ENCODE measurements at regions not wholly inside any gene's neighbourhood (a gene's known extent, or its start where the extent isn't known, plus 50 kb on each side); places are given as distances from the start of the nearest gene placed in this dataset.

DNA sequence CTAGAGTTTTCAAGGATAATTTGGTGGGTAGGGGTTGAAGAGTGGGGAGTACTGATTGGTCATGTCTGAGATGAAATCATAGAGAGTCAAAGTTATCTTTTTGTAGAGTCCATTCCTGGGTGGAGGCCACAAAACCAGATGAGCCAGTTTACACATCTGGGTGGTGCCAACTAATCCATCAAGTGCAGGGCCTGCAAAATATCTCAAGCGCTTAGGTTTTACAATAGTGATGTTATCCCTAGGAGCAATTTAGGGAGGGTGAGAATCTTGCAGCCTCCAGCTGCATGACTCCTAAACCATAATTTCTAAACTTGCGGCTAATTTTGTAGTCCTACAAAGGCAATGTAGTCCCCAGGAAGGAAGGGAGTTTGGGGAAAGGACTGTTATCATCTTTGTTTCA is 988.3 kb upstream of the LCORL start:
- H3K27ac ChIP-seq (ENCODE audit: low read length): no peak overlapping the region
- TF ChIP-seq SIN3A (IDR thresholded peaks at IDR 0.05; ENCODE audit: borderline replicate concordance, insufficient read depth, low read depth, low read length) (no peak), POLR2AphosphoS5 (IDR thresholded peaks at IDR 0.05; ENCODE audit: low read depth, low read length) (no peak), TCF7L2 (IDR thresholded peaks at IDR 0.05; ENCODE audit: low read depth, low read length) (no peak)
- TF ChIP-seq, protein P1, sequence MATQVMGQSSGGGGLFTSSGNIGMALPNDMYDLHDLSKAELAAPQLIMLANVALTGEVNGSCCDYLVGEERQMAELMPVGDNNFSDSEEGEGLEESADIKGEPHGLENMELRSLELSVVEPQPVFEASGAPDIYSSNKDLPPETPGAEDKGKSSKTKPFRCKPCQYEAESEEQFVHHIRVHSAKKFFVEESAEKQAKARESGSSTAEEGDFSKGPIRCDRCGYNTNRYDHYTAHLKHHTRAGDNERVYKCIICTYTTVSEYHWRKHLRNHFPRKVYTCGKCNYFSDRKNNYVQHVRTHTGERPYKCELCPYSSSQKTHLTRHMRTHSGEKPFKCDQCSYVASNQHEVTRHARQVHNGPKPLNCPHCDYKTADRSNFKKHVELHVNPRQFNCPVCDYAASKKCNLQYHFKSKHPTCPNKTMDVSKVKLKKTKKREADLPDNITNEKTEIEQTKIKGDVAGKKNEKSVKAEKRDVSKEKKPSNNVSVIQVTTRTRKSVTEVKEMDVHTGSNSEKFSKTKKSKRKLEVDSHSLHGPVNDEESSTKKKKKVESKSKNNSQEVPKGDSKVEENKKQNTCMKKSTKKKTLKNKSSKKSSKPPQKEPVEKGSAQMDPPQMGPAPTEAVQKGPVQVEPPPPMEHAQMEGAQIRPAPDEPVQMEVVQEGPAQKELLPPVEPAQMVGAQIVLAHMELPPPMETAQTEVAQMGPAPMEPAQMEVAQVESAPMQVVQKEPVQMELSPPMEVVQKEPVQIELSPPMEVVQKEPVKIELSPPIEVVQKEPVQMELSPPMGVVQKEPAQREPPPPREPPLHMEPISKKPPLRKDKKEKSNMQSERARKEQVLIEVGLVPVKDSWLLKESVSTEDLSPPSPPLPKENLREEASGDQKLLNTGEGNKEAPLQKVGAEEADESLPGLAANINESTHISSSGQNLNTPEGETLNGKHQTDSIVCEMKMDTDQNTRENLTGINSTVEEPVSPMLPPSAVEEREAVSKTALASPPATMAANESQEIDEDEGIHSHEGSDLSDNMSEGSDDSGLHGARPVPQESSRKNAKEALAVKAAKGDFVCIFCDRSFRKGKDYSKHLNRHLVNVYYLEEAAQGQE (IDR thresholded peaks at IDR 0.05; ENCODE audit: insufficient read depth in 1 of 2, low read depth in 2 of 2, low read length in 1 of 2): no peak
- TF ChIP-seq, protein P2, sequence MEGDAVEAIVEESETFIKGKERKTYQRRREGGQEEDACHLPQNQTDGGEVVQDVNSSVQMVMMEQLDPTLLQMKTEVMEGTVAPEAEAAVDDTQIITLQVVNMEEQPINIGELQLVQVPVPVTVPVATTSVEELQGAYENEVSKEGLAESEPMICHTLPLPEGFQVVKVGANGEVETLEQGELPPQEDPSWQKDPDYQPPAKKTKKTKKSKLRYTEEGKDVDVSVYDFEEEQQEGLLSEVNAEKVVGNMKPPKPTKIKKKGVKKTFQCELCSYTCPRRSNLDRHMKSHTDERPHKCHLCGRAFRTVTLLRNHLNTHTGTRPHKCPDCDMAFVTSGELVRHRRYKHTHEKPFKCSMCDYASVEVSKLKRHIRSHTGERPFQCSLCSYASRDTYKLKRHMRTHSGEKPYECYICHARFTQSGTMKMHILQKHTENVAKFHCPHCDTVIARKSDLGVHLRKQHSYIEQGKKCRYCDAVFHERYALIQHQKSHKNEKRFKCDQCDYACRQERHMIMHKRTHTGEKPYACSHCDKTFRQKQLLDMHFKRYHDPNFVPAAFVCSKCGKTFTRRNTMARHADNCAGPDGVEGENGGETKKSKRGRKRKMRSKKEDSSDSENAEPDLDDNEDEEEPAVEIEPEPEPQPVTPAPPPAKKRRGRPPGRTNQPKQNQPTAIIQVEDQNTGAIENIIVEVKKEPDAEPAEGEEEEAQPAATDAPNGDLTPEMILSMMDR (IDR thresholded peaks at IDR 0.05): no peak
- no TSS peak for BruUV-seq (replicated peaks)
- in situ Hi-C loops (cut with HindIII; ENCODE audit: low pct_unique_long_range_greater_than_20kb, low sequenced_read_pairs): no loop called here
- H3K9me3 ChIP-seq (ENCODE audit: control insufficient read depth, insufficient read depth, low read depth, low read length): no peaks in the 10 kb centered on the region
- no peaks in the 10 kb centered on the region for H3K36me3 ChIP-seq (ENCODE audit: control insufficient read depth, insufficient read depth, low read length)
- DNase-seq (ENCODE audit: low read depth, low spot score): no peak
- no peaks in the 10 kb centered on the region for H3K27me3 ChIP-seq (ENCODE audit: control insufficient read depth, insufficient read depth, low read length)
- no peak overlapping the region for H3K4me3 ChIP-seq (ENCODE audit: low read depth in 2 of 2, low read length in 2 of 2)
- intact Hi-C loops (cut with micrococcal nuclease; ENCODE audit: unreplicated experiment): no loop called here
- ChIA-PET CTCF (no interaction called here), POLR2A (no interaction called here)
- H3K4me1 ChIP-seq (ENCODE audit: control insufficient read depth, insufficient read depth, low read length): no peaks in the 10 kb centered on the region
- ATAC-seq: no peak

DNA sequence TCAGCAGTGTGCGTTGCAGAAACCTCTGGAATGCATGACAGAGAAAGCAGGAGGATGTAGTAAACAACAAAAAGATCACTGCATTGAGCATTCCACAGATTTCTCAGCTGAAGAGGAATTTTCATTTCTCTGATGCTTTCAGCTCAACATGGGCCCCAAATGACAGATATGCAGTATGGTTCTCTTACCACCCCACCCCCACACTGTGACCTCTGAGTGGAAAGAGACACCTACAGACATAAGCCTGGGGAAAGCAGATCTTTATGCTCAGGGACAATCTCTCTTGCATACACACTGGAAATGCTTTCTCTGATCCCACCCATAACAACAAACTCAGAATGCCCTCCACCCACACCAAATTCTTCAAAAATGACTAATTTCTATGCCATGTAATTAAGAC is 983.7 kb upstream of the LCORL start:
- ATAC-seq (no peak), DNase-seq (ENCODE audit: low read depth, low spot score) (no peak)
- Histone ChIP-seq H3K4me3 (ENCODE audit: low read depth in 2 of 2, low read length in 2 of 2) (no peak overlapping the region), H3K27me3 (ENCODE audit: control insufficient read depth, insufficient read depth, low read length) (no peaks in the 10 kb centered on the region), H3K4me1 (ENCODE audit: control insufficient read depth, insufficient read depth, low read length) (no peaks in the 10 kb centered on the region), H3K36me3 (ENCODE audit: control insufficient read depth, insufficient read depth, low read length) (no peaks in the 10 kb centered on the region), H3K27ac (ENCODE audit: low read length) (no peak overlapping the region), H3K9me3 (ENCODE audit: control insufficient read depth, insufficient read depth, low read depth, low read length) (no peaks in the 10 kb centered on the region)
- intact Hi-C loops (cut with micrococcal nuclease; ENCODE audit: unreplicated experiment) (no loop called here), in situ Hi-C loops (cut with HindIII; ENCODE audit: low pct_unique_long_range_greater_than_20kb, low sequenced_read_pairs) (no loop called here)
- ChIA-PET CTCF (no interaction called here), POLR2A (no interaction called here)
- BruUV-seq (replicated peaks): no TSS peak
- TF ChIP-seq SIN3A (IDR thresholded peaks at IDR 0.05; ENCODE audit: borderline replicate concordance, insufficient read depth, low read depth, low read length) (no peak), TCF7L2 (IDR thresholded peaks at IDR 0.05; ENCODE audit: low read depth, low read length) (no peak), POLR2AphosphoS5 (IDR thresholded peaks at IDR 0.05; ENCODE audit: low read depth, low read length) (no peak)
- TF ChIP-seq, protein P2 (IDR thresholded peaks at IDR 0.05): no peak
- TF ChIP-seq, protein P1 (IDR thresholded peaks at IDR 0.05; ENCODE audit: insufficient read depth in 1 of 2, low read depth in 2 of 2, low read length in 1 of 2): no peak

All from Panc1 (cell line).